C4-2B (cell line): ENCODE measurements at regions not wholly inside any gene's neighbourhood (a gene's known extent, or its start where the extent isn't known, plus 50 kb on each side); places are given as distances from the start of the nearest gene placed in this dataset.
"Not testable (repeated sequence)": the region's sequence is repeated elsewhere in the genome, so short reads cannot be mapped to it uniquely, and the experiment has no call there.

Source experiments
- ZFX ChIP-seq: fragments of 450-650 bp; IDR thresholded peaks from 2 replicates; pipeline ENCODE4 v1.6.1; 2017
- TF ChIP-seq, protein P1 (sequence below): fragments of 450-650 bp; conservative IDR thresholded peaks from 2 replicates; pipeline ENCODE4 v1.5.1; 2017; ENCODE audit warnings: mild to moderate bottlenecking

DNA sequence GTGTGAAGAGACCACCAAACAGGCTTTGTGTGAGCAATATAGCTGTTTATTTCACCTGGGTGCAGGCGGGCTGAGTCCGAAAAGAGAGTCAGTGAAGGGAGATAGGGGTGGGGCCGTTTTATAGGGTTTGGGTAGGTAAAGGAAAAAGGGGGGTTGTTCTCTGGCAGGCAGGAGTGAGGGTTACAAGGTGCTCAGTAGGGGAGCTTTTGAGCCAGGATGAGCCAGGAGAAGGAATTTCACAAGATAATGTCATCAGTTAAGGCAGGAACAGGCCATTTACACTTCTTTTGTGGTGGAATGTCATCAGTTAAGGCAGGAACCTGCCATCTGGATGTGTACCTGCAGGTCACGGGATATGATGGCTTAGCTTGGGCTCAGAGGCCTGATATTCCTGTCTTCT is 768.4 kb upstream of the KIRREL3 start:
- TF ChIP-seq, protein P1, sequence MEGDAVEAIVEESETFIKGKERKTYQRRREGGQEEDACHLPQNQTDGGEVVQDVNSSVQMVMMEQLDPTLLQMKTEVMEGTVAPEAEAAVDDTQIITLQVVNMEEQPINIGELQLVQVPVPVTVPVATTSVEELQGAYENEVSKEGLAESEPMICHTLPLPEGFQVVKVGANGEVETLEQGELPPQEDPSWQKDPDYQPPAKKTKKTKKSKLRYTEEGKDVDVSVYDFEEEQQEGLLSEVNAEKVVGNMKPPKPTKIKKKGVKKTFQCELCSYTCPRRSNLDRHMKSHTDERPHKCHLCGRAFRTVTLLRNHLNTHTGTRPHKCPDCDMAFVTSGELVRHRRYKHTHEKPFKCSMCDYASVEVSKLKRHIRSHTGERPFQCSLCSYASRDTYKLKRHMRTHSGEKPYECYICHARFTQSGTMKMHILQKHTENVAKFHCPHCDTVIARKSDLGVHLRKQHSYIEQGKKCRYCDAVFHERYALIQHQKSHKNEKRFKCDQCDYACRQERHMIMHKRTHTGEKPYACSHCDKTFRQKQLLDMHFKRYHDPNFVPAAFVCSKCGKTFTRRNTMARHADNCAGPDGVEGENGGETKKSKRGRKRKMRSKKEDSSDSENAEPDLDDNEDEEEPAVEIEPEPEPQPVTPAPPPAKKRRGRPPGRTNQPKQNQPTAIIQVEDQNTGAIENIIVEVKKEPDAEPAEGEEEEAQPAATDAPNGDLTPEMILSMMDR: not testable (repeated sequence)
- TF ChIP-seq ZFX: not testable (repeated sequence)
